ENCODE measurements at regions not wholly inside any gene's neighbourhood (a gene's known extent, or its start where the extent isn't known, plus 50 kb on each side); places are given as distances from the start of the nearest gene placed in this dataset.

GRCh38 chr12:46910830-46911229, 85.0 kb upstream of the SLC38A4 start:
- no peak for TF ChIP-seq CTCF (IDR thresholded peaks at IDR 0.05; ENCODE audit: low read depth, low read length)
- H3K4me3 ChIP-seq (ENCODE audit: low read depth, low read length) = no peak overlapping the region

GRCh38 chr12:46914336-46914735, 88.5 kb upstream of the SLC38A4 start:
- TF ChIP-seq CTCF (IDR thresholded peaks at IDR 0.05; ENCODE audit: low read depth, low read length) = no peak

GRCh38 chr12:46915082-46915481, 89.3 kb upstream of the SLC38A4 start:
- no peak for TF ChIP-seq CTCF (IDR thresholded peaks at IDR 0.05; ENCODE audit: low read depth, low read length)
- H3K4me3 ChIP-seq (ENCODE audit: low read depth, low read length) = no peak overlapping the region

More at GRCh38 chr12:46914336-46914735, 88.5 kb upstream of the SLC38A4 start:
- no peak overlapping the region for H3K4me3 ChIP-seq (ENCODE audit: low read depth, low read length)

- no peak overlapping the region for H3K4me3 ChIP-seq (ENCODE audit: low read depth, low read length)
- TF ChIP-seq CTCF (IDR thresholded peaks at IDR 0.05; ENCODE audit: low read depth, low read length) = no peak
Observed at GRCh38 chr12:46915836-46916235, 90.0 kb upstream of the SLC38A4 start.

- no peak overlapping the region for H3K4me3 ChIP-seq (ENCODE audit: low read depth, low read length)
- TF ChIP-seq CTCF (IDR thresholded peaks at IDR 0.05; ENCODE audit: low read depth, low read length) = no peak
Observed at GRCh38 chr12:46916796-46917419, 91.1 kb upstream of the SLC38A4 start.

- TF ChIP-seq CTCF (IDR thresholded peaks at IDR 0.05; ENCODE audit: low read depth, low read length) = no peak
- no peak overlapping the region for H3K4me3 ChIP-seq (ENCODE audit: low read depth, low read length)
Observed at GRCh38 chr12:46917821-46918220, 92.0 kb upstream of the SLC38A4 start.

GRCh38 chr12:46918631-46919030, 92.8 kb upstream of the SLC38A4 start:
- TF ChIP-seq CTCF (IDR thresholded peaks at IDR 0.05; ENCODE audit: low read depth, low read length) = no peak

More at GRCh38 chr12:46918631-46919030, 92.8 kb upstream of the SLC38A4 start:
- H3K4me3 ChIP-seq (ENCODE audit: low read depth, low read length) = no peak overlapping the region
